ENCODE measurements at regions not wholly inside any gene's neighbourhood (a gene's known extent, or its start where the extent isn't known, plus 50 kb on each side); places are given as distances from the start of the nearest gene placed in this dataset.
"Not testable (repeated sequence)": the region's sequence is repeated elsewhere in the genome, so short reads cannot be mapped to it uniquely, and the experiment has no call there.

GRCh38 chr14:86179980-86180379 lies 650.0 kb downstream of the FLRT2 start:
- no peaks in the 10 kb centered on the region for H3K9me3 ChIP-seq (ENCODE audit: control insufficient read depth, insufficient read depth, low read length)
- no peaks in the 10 kb centered on the region for H3K36me3 ChIP-seq (ENCODE audit: insufficient read depth, low read length)
- H3K4me1 ChIP-seq (ENCODE audit: insufficient read depth, low read length): no peaks in the 10 kb centered on the region
- H3K9ac ChIP-seq (ENCODE audit: low read depth, low read length): no peak overlapping the region

- no peaks in the 10 kb centered on the region for H3K9me3 ChIP-seq (ENCODE audit: control insufficient read depth, insufficient read depth, low read length)
Observed at GRCh38 chr14:86168371-86168770, 638.4 kb downstream of the FLRT2 start.

GRCh38 chr14:86166541-86166940 lies 636.6 kb downstream of the FLRT2 start:
- Histone ChIP-seq H3K4me1 (ENCODE audit: insufficient read depth, low read length) (no peaks in the 10 kb centered on the region), H3K36me3 (ENCODE audit: insufficient read depth, low read length) (no peaks in the 10 kb centered on the region), H3K9ac (ENCODE audit: low read depth, low read length) (no peak overlapping the region), H3K9me3 (ENCODE audit: control insufficient read depth, insufficient read depth, low read length) (no peaks in the 10 kb centered on the region)

More at GRCh38 chr14:86168371-86168770, 638.4 kb downstream of the FLRT2 start:
- H3K36me3 ChIP-seq (ENCODE audit: insufficient read depth, low read length): no peaks in the 10 kb centered on the region
- H3K4me1 ChIP-seq (ENCODE audit: insufficient read depth, low read length): no peaks in the 10 kb centered on the region
- no peak overlapping the region for H3K9ac ChIP-seq (ENCODE audit: low read depth, low read length)

GRCh38 chr14:86153480-86153879 lies 623.5 kb downstream of the FLRT2 start:
- Histone ChIP-seq H3K9me3 (ENCODE audit: control insufficient read depth, insufficient read depth, low read length) (no peaks in the 10 kb centered on the region), H3K9ac (ENCODE audit: low read depth, low read length) (no peak overlapping the region), H3K36me3 (ENCODE audit: insufficient read depth, low read length) (no peaks in the 10 kb centered on the region), H3K4me1 (ENCODE audit: insufficient read depth, low read length) (no peaks in the 10 kb centered on the region)

GRCh38 chr14:86143248-86143647 lies 613.3 kb downstream of the FLRT2 start:
- no peaks in the 10 kb centered on the region for H3K4me1 ChIP-seq (ENCODE audit: insufficient read depth, low read length)
- no peaks in the 10 kb centered on the region for H3K9me3 ChIP-seq (ENCODE audit: control insufficient read depth, insufficient read depth, low read length)
- H3K36me3 ChIP-seq (ENCODE audit: insufficient read depth, low read length): no peaks in the 10 kb centered on the region
- H3K9ac ChIP-seq (ENCODE audit: low read depth, low read length): no peak overlapping the region

GRCh38 chr14:86141966-86142365 lies 612.0 kb downstream of the FLRT2 start:
- Histone ChIP-seq H3K9ac (ENCODE audit: low read depth, low read length) (no peak overlapping the region), H3K4me1 (ENCODE audit: insufficient read depth, low read length) (no peaks in the 10 kb centered on the region), H3K36me3 (ENCODE audit: insufficient read depth, low read length) (no peaks in the 10 kb centered on the region), H3K9me3 (ENCODE audit: control insufficient read depth, insufficient read depth, low read length) (no peaks in the 10 kb centered on the region)

- Histone ChIP-seq H3K4me1 (ENCODE audit: insufficient read depth, low read length) (peaks cover 6% of the 10 kb centered on the region; the same call in 1 of the 2 replicates), H3K9me3 (ENCODE audit: control insufficient read depth, insufficient read depth, low read length) (no peaks in the 10 kb centered on the region), H3K9ac (ENCODE audit: low read depth, low read length) (no peak overlapping the region), H3K36me3 (ENCODE audit: insufficient read depth, low read length) (no peaks in the 10 kb centered on the region)
Observed at GRCh38 chr14:86129426-86129825, 599.5 kb downstream of the FLRT2 start.

- H3K9me3 ChIP-seq (ENCODE audit: control insufficient read depth, insufficient read depth, low read length): no peaks in the 10 kb centered on the region
- H3K4me1 ChIP-seq (ENCODE audit: insufficient read depth, low read length): peaks cover 3% of the 10 kb centered on the region; the same call in 1 of the 2 replicates
- no peak overlapping the region for H3K9ac ChIP-seq (ENCODE audit: low read depth, low read length)
Observed at GRCh38 chr14:86124328-86124727, 594.4 kb downstream of the FLRT2 start.

GRCh38 chr14:86115972-86116371 lies 586.0 kb downstream of the FLRT2 start:
- no peaks in the 10 kb centered on the region for H3K9me3 ChIP-seq (ENCODE audit: control insufficient read depth, insufficient read depth, low read length)
- H3K9ac ChIP-seq (ENCODE audit: low read depth, low read length): no peak overlapping the region
- no peaks in the 10 kb centered on the region for H3K4me1 ChIP-seq (ENCODE audit: insufficient read depth, low read length)
- no peaks in the 10 kb centered on the region for H3K36me3 ChIP-seq (ENCODE audit: insufficient read depth, low read length)

More at GRCh38 chr14:86124328-86124727, 594.4 kb downstream of the FLRT2 start:
- no peaks in the 10 kb centered on the region for H3K36me3 ChIP-seq (ENCODE audit: insufficient read depth, low read length)

GRCh38 chr14:86110871-86111270 lies 580.9 kb downstream of the FLRT2 start:
- not testable (repeated sequence) for H3K9me3 ChIP-seq (ENCODE audit: control insufficient read depth, insufficient read depth, low read length); H3K4me1 ChIP-seq (ENCODE audit: insufficient read depth, low read length); H3K9ac ChIP-seq (ENCODE audit: low read depth, low read length); H3K36me3 ChIP-seq (ENCODE audit: insufficient read depth, low read length)

GRCh38 chr14:86104691-86105265 lies 574.8 kb downstream of the FLRT2 start:
- H3K9me3 ChIP-seq (ENCODE audit: control insufficient read depth, insufficient read depth, low read length): no peaks in the 10 kb centered on the region
- no peaks in the 10 kb centered on the region for H3K36me3 ChIP-seq (ENCODE audit: insufficient read depth, low read length)
- no peak overlapping the region for H3K9ac ChIP-seq (ENCODE audit: low read depth, low read length)
- no peaks in the 10 kb centered on the region for H3K4me1 ChIP-seq (ENCODE audit: insufficient read depth, low read length)

- H3K9ac ChIP-seq (ENCODE audit: low read depth, low read length): no peak overlapping the region
- no peaks in the 10 kb centered on the region for H3K36me3 ChIP-seq (ENCODE audit: insufficient read depth, low read length)
- H3K4me1 ChIP-seq (ENCODE audit: insufficient read depth, low read length): no peaks in the 10 kb centered on the region; the same call in 1 of the 2 replicates
- no peaks in the 10 kb centered on the region; the same call in 1 of the 2 replicates for H3K9me3 ChIP-seq (ENCODE audit: control insufficient read depth, insufficient read depth, low read length)
Observed at GRCh38 chr14:86094512-86094911, 564.6 kb downstream of the FLRT2 start.

GRCh38 chr14:86091811-86092210 lies 561.9 kb downstream of the FLRT2 start:
- no peaks in the 10 kb centered on the region for H3K36me3 ChIP-seq (ENCODE audit: insufficient read depth, low read length)

GRCh38 chr14:86088156-86088555 lies 558.2 kb downstream of the FLRT2 start:
- Histone ChIP-seq H3K9me3 (ENCODE audit: control insufficient read depth, insufficient read depth, low read length) (no peaks in the 10 kb centered on the region; the same call in 1 of the 2 replicates), H3K9ac (ENCODE audit: low read depth, low read length) (no peak overlapping the region), H3K36me3 (ENCODE audit: insufficient read depth, low read length) (no peaks in the 10 kb centered on the region), H3K4me1 (ENCODE audit: insufficient read depth, low read length) (peaks cover 7% of the 10 kb centered on the region; the same call in 1 of the 2 replicates)

More at GRCh38 chr14:86091811-86092210, 561.9 kb downstream of the FLRT2 start:
- Histone ChIP-seq H3K4me1 (ENCODE audit: insufficient read depth, low read length) (peaks cover 7% of the 10 kb centered on the region; the same call in 1 of the 2 replicates), H3K9ac (ENCODE audit: low read depth, low read length) (no peak overlapping the region), H3K9me3 (ENCODE audit: control insufficient read depth, insufficient read depth, low read length) (no peaks in the 10 kb centered on the region; the same call in 1 of the 2 replicates)

GRCh38 chr14:86087377-86087776 lies 557.4 kb downstream of the FLRT2 start:
- peaks cover 7% of the 10 kb centered on the region; the same call in 1 of the 2 replicates for H3K4me1 ChIP-seq (ENCODE audit: insufficient read depth, low read length)
- no peak overlapping the region for H3K9ac ChIP-seq (ENCODE audit: low read depth, low read length)
- no peaks in the 10 kb centered on the region; the same call in 1 of the 2 replicates for H3K9me3 ChIP-seq (ENCODE audit: control insufficient read depth, insufficient read depth, low read length)
- H3K36me3 ChIP-seq (ENCODE audit: insufficient read depth, low read length): no peaks in the 10 kb centered on the region

Data from ES-I3 (cell line).